GM18867 (cell line): ENCODE measurements at regions not wholly inside any gene's neighbourhood (a gene's known extent, or its start where the extent isn't known, plus 50 kb on each side); places are given as distances from the start of the nearest gene placed in this dataset.
"Not testable (repeated sequence)": the region's sequence is repeated elsewhere in the genome, so short reads cannot be mapped to it uniquely, and the experiment has no call there.

Experiments
- ATAC-seq: cut with Tn5 transposase; IDR thresholded peaks from one replicate; pipeline ENCODE4 v1.9.1; 2021; ENCODE audit warnings: mild to moderate bottlenecking, moderate library complexity; ENCODE audit not compliant: unreplicated experiment

DNA sequence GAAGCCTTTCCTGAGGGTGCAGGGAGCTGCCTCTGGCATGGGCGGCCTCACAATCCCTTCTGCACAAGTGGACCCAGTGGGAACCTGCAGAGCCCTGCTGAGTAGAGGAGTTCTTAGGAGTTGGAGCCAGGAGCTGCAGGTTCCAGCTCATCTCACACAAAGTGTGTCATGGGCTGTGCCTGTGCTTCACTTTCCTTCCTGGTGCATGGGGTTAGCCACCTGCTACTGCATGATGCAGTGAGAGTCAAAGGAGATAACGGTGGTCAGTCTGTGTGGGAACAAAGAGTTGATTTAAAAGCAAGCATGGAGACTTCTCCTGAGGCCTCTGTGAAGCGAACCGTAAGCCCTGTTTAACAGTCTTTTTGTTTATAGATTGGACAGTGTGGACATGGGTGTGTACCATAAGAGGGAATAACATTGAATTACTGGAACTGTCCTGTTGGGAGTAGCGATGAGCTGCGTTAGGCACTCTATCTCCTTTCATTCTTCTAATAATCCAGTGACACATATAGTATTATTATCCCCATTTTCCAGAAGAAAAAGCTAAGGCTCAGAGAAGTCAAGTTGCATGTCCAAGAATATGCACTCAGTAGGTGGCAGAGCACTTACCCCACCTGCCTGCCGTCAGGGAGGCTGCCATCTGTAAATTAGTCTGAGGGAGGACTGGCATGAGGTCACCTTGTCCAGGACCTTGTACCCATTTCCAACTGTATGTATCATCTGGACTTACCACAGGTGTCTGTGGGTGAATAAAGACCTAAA lies 68.7 kb upstream of the PRR23C start:
- ATAC-seq = no peak

DNA sequence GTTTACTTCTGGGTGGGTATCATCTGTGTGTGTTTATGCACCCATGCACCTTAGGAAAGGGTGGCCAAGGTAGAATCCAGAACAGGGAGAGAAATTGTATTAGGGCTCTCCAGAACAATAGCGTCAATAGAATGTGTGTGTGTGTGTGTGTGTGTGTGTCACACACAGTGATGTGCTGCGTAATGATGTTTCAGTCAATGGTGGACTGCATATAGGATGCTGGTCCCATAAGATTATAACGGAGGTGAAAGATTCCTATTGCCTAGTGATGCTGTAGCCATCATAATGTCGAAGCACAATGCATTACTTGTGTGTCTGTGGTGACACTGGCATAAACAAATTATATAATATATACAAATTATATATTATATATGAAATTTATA lies 69.3 kb upstream of the PRR23C start:
- no peak for ATAC-seq

DNA sequence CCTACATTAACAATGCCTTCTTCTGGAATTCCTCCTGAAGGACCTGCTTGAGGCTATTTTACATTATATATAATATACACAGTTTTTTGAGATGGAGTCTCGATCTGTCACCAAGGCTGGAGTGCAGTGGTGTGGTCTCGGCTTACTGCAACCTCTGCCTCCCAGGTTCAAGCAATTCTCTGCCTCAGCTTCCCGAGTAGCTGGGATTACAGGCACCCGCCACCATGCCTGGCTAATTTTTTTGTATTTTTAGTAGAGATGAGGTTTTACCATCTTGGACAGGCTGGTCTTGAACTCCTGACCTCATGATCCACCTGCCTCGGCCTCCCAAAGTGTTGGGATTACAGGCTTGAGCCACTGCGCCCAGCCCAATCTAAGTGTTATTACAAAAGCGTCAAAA lies 71.9 kb upstream of the PRR23C start:
- ATAC-seq = not testable (repeated sequence)

DNA sequence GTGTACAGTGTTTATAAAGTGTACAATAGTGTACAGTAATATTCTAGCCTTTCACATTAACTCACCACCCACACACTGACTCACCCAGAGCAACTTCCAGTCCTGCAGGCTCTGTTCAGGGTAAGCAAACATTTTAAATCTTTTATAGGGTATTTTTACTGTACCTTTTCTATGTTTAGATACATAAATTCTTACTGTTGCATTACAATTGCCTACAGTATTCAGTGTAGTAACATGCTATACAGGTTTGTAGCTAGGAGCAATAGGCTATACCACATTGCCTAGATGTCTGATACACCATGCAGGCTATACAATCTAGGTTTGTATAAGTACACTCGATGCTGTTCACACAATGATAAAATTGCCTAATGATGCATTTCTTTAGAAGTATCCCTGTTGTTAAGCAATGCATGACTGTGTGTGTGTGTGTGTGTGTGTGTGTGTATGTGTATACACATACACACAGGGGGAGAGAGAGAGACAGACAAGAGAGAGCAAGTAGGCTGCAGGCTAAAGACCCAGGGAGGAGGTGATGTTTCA lies 72.5 kb upstream of the PRR23C start:
- no peak for ATAC-seq

DNA sequence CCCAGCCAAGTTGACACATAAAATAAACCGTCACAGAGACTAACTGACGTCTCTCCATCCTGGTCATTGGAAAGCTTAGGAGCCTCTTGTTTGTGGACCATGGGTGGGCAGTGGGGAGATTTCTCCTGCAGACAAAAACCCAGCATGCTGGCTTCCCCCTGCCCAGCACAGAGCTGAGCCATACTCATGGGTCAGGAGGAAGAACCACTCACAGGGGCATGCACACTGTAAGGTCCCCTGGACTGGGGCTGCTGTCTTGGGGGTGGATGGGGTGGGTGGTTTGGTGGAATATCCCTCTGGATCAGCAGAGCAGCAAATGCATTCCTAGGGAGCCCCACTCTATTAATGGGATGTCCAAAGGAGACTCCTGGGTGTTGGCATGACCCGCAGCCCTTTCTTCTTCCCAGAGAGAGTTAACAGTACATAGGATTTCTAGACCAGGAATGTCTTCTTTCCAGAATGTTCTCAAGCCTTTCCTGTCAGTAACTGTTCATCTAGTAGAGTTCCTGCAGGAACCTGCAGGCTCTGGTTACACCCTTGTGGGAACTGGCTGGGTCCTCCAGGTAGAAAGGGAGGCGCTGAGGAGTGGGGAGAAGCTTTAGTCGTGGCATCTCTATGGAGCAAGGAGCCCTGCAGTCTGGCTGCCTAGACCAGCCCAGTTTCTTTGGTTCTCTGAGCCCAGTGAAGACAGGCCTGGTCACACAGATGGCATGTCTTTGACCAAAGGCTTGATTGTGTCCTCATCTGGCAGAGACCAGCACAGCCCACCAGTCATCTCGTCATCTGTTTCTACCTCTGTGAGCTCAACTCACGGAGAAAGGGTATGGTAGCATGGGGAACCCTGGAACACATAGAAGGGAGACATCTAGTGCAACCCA lies 73.4 kb upstream of the PRR23C start:
- no peak for ATAC-seq

DNA sequence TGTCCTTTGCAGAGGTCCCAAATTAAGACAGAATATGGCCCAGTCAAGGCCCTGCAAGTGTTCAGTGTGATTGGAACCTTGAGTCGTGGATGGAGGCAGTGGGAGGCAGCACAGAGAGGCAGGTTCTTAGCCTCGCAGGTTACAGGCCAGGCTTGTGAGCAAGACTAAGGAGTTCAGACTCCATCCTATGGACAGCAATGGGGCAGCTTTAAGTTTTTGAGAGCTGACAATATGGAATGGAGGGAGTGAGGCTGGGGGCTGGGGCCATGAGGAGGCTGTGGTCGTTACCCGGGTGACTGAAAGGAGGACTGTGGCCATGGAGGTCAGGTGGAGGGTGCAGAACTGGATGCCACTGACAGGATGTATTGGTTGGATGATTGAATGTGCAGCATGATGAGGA lies 74.1 kb upstream of the PRR23C start:
- ATAC-seq = no peak

DNA sequence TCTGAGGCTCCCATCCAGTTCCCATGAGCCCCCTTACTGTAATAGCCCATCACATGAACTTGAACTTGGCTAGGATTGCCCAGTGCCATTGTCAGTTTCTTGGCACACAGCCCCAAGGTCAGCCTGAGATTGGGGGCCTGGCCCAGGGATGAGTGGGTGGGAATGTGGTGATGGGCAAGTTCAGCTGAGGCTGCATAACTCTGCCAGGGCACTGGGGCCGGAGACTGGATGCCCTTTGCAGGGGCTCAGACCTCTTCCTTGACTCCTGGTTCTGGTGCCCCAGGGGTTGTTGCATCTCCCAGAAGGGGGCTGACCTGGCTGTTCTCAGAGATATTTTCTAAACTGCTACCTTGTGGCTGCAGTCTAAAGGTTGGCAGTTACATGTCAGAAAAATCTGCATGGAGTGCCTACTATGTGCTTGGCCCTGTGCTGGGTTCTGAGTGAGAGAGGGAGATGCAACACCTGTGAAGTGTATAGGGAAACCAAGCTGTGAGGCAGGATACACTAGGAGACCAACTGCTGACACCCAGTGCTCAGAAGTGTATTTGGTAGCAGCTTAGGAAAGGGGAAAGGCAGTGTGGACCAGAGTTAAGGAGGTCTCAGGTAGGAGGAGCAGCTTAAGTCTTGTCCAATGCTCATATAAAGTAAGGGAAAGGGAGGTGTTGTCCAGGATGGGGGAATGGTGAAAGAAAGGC lies 74.8 kb upstream of the PRR23C start:
- ATAC-seq = no peak

DNA sequence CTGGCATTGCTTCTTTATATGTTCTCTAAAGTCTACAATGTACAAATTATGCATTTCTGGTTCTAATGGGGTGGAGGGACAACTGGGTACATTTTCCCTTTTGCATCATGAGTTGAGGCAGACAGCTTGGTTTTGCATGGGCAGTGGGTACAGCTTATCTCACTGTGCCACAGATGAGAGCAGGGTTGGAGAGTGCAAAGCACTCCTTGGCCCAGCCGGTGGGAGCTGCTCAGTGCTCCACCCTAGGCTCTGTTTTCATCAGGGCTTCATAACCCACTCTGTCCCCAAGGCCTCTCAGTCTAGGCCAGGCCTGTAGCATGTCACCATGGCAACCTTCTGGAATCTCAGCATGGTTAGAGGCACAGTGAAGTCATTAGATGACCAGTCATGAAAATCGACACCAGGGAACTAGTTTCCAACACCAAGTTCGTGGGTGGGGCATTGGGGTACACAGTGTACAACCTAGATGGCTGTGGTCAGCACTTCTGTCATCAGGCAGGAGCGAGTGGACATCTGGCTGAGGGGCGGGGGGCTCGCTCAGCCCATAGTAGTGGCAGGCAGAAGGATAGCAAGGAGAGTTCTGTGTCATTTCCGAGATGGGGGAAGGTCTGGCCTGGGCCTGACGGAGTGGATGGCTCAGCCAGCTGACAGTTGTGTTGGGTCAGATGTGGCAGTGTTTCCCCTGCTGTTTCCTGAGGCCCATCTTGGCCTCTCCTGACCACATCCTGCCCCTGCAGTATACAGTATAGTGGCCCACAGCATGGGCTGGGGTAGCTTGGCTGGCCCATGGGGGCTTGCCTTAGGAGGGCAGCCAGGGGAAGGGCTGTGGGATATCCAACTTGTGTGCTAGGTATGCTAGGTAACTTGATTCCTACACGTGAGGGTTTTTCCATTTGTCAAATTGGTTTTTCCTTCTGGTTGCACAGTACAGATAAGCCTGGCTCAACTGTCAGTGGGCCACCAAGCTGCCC lies 75.7 kb upstream of the PRR23C start:
- ATAC-seq = peak; percentile 40

DNA sequence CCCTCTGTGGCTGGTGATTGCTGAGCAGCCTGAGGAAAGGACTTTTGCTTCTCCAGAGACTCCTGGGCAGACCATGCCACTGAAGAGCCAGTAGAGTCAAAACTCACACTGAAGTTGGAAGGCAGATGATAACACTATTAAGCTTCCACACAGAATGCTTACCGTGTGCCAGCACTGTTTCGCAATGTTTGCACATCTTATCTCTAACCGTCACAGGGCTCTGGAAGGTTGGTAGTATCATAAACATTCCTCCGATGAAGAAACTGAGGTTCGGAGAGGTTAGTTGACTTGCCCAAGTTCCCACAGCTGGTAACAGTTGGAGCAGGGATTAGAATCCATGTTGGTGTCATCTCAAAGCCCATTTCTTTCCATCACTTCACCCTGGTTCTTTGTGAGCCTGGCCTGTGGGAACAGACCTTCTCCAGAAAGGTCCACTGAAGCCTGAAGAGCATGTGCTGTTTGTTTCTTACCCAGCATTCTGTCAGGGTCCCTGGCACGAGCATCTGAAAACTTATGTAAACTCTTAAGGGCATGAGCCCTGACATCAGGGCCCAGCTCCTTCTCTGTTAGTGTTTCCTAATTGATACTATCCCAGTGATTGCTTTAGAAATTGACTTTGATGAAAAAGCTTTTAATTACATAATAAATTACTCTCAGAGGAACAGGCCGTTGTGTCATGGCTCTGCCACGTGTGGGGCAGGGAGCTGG lies 77.0 kb upstream of the PRR23C start:
- ATAC-seq = no peak

DNA sequence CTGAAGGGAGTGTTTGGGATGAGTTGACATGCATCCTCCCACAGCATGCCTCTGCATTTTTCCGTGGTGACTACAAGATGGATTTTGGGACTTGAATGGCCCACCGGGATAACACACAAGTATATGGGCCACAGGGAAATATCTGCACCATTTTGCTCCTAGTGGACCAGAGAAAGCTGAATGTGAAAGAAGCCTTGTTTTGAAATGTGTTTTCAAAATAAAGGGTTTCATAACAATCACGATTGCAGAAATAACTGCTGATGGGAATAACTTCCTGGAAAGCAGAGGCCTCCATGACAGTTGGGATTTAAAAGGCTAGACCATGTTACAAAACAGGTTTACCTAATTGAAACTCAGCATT lies 77.5 kb upstream of the PRR23C start:
- no peak for ATAC-seq

DNA sequence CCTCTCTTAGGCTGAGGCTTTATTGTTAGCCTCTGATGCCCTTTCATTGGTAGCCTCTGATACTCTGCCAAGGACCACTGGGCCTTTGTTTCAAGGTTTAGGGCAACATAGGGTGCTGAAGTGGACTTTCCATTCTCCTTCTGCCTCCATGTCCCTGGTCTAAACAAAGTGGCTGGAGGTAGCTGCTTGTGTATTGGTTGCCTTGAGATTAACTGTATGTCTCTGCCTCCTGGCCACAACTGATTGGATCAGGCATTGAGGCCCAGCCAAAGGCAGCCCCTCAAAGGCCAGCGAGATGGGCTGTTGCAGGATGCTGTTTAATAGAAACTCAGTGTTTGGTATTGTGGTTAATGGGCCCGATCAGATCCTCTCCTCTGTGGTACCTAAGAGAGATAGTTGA lies 77.9 kb upstream of the PRR23C start:
- no peak for ATAC-seq

DNA sequence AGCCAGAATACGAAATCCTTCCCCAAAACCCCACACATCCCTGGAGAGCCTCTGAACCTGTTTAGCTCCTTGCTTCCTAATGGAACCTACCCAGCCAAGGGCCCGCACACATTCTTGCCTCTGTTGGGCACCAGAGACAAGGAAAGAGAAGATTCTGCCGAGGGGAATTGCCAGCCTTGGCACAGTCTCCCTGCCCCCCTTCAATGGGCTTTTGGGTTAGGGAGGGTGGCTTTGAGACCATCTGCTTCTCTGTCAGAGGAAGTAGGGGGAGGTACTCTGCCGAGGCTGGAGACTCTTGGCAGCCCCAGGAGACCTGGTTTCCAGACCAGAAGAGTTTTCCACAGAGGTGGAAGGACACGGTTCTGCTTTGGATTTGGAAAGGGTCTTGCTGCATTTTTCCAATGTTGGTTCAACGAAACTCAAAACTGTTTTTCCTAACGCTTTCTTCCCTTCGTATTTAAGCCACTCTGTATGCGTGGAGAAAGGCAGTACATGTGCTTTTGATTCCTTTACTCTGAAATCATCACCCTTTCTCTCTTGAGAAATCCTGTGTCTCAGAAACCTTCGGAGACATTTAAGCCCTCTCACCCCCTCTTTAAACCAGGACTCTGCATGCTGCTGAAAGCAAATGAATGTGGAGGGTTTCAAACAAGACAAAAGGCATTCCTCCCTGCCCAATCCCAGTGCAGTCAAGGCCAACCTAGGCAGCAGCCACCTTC lies 78.8 kb upstream of the PRR23C start:
- no peak for ATAC-seq

DNA sequence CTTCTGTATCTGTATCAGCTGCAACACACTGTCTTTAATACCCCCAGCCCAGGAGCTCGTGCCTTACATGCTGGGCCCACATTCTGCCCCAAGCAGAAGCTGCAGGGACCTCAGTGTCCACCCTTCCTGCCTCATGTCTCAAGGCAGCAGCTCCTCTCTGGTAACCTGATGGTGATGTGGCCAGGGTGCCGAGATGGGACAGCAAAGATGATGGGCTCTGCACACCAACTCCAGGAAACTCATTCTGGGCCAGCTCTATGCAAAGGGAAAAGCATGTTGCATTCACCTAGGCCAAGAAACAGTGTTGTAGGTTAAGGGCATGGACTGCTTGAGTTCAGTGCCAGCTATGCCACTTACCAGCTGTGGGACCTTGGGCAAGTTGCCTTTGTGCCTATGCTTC lies 79.5 kb upstream of the PRR23C start:
- ATAC-seq = no peak

DNA sequence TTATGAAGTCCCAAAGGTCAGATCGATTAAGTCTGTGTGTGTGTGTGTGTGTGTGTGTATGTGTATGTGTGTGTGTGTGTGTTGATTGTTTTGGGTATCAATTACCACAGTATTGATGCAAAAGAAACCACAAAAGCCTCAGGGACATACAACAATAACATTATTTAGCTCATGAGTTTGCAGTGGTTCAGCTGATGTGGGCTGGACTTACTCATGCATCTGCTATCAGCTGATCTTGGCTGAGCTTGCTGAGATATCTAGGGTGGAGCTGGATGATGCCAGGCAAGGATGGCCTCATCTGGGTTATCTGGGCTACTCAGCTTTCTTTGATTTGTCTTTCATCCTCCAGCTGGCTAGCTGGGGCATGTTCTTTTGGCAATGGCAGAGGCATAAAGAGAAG lies 82.4 kb upstream of the PRR23C start:
- ATAC-seq = no peak

DNA sequence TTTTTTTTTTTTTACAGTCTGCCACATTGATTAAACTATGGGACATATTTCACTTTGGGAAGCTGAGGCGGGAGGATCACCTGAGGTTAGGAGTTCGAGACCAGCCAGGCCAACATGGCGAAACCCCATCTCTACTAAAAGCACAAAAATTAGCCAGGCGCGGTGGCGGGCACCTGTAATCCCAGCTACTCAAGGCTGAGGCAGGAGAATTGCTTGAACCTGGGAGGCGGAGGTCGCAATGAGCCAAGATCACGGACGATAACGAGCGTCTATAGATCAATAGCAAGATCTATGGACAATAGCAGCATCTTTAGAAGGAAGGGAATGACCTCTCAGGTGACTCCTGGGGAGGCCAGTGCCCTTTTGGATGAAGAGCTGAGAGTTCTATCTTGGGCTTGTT lies 82.9 kb upstream of the PRR23C start:
- ATAC-seq = not testable (repeated sequence)

DNA sequence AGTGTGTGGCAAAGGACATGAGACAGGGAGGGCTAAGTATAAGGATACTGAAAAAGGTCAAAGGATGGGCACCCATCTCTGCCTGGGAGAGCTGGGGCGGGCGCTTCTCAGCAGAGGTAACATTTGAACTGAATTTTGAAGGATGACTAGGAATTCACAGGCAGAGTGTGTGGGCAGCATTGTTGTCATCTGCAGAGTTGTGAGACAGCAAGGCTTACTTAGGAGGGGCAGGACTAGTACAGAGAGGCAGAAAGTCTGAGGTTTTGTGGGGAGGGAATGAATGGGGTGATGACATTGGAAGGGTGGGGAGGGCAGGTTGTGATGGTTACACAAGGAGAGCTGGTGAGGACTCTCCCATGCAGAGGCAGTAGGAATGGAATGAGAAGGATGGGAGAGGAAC lies 84.1 kb upstream of the PRR23C start:
- no peak for ATAC-seq

DNA sequence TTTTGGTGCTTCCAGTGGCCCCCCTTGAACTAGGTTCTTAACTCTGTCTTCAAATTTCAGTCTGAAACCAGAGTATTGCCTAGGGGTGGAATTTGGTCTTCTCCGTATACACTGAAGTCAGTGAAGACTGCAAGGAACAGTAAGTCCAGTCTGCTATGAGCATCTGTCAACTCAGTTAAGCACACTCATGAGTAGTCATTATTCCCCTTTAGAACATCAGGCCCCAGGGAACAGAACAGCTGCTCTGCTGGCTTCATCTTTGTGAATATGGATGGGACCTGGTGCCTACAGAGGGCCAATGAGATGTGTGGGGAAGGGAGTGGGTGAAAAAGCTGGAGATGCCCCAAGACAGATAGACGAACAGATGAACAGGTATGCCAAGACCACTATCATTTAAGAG lies 85.2 kb upstream of the PRR23C start:
- no peak for ATAC-seq

DNA sequence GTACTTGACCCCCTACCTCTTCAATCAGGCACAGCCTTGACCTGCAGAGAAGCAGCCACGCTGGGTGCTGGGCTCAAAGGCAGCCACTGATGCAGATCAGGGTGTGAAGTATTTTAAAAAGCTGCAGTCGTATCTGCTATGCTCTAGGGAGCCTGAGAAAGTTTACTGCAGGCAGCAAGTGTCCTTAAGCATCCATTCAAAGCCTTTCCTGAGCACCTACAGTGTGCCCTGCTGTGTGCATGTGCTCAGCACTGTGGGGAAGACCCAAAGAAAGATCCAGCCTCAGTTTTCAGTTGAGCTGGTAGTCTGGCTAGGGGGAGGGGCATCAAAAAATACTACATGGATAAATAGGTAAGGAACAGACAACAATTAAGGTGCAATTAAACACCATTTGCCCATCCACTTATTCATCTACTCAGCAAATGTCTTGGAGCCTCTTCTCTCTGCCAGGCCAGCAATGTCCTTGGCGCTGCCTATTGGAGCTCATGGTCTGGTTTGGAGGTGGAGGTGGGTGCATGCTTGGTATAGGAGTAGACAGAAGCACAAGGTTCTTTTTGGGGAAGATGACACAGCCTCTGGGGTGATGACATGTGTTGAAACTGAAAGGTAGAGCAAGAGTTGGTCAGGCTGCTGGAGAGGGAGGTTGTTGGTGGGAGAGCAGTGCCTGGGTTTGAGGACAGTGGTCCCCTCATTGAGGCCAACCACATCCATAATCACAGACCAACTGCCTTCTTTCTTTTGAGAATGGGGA lies 85.9 kb upstream of the PRR23C start:
- no peak for ATAC-seq
